ENCODE measurements at regions not wholly inside any gene's neighbourhood (a gene's known extent, or its start where the extent isn't known, plus 50 kb on each side); places are given as distances from the start of the nearest gene placed in this dataset.
"Not testable (repeated sequence)": the region's sequence is repeated elsewhere in the genome, so short reads cannot be mapped to it uniquely, and the experiment has no call there.

GRCh38 chr15:21133893-21134292 lies 267.8 kb upstream of the POTEB2 start:
- TF ChIP-seq, protein P1, sequence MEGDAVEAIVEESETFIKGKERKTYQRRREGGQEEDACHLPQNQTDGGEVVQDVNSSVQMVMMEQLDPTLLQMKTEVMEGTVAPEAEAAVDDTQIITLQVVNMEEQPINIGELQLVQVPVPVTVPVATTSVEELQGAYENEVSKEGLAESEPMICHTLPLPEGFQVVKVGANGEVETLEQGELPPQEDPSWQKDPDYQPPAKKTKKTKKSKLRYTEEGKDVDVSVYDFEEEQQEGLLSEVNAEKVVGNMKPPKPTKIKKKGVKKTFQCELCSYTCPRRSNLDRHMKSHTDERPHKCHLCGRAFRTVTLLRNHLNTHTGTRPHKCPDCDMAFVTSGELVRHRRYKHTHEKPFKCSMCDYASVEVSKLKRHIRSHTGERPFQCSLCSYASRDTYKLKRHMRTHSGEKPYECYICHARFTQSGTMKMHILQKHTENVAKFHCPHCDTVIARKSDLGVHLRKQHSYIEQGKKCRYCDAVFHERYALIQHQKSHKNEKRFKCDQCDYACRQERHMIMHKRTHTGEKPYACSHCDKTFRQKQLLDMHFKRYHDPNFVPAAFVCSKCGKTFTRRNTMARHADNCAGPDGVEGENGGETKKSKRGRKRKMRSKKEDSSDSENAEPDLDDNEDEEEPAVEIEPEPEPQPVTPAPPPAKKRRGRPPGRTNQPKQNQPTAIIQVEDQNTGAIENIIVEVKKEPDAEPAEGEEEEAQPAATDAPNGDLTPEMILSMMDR (conservative IDR thresholded peaks at IDR 0.05; ENCODE audit: low read depth, low read length), result not testable (repeated sequence)
- TF ChIP-seq EZH2 (IDR thresholded peaks at IDR 0.05; ENCODE audit: borderline replicate concordance, low read depth, low read length, poor library complexity, severe bottlenecking), result not testable (repeated sequence)
